Nephron progenitor cell (in vitro differentiated cells): ENCODE measurements at regions not wholly inside any gene's neighbourhood (a gene's known extent, or its start where the extent isn't known, plus 50 kb on each side); places are given as distances from the start of the nearest gene placed in this dataset.
"Not testable (repeated sequence)": the region's sequence is repeated elsewhere in the genome, so short reads cannot be mapped to it uniquely, and the experiment has no call there.

Experiments
- DNase-seq: peaks from one replicate; pipeline ENCODE4 v3.0.0; 2021
- H3K27ac Mint-ChIP-seq: 2 replicates; pipeline ENCODE4 v1.8.0; 2021; ENCODE audit warnings: mild to moderate bottlenecking, moderate library complexity, mixed read lengths
- H3K27me3 Mint-ChIP-seq: 2 replicates; pipeline ENCODE4 v1.8.0; 2021; ENCODE audit warnings: mild to moderate bottlenecking, low read depth, mixed read lengths; ENCODE audit not compliant: poor library complexity
- H3K36me3 Mint-ChIP-seq: 2 replicates; pipeline ENCODE4 v1.8.0; 2021; ENCODE audit warnings: low read depth, mixed read lengths
- H3K4me1 Mint-ChIP-seq: 2 replicates; pipeline ENCODE4 v1.8.0; 2021; ENCODE audit warnings: mixed read lengths
- H3K4me3 Mint-ChIP-seq: 2 replicates; pipeline ENCODE4 v1.8.0; 2021; ENCODE audit warnings: mild to moderate bottlenecking, moderate library complexity, mixed read lengths
- H3K9me3 Mint-ChIP-seq: 2 replicates; pipeline ENCODE4 v1.8.0; 2021; ENCODE audit warnings: mild to moderate bottlenecking, moderate library complexity, mixed read lengths
- TF ChIP-seq, protein P1 (sequence below): fragments of 200-600 bp; sonication (generic); IDR thresholded peaks from 2 replicates; pipeline ENCODE4 v1.5.0; 2021; ENCODE audit warnings: antibody characterized with exemption

DNA sequence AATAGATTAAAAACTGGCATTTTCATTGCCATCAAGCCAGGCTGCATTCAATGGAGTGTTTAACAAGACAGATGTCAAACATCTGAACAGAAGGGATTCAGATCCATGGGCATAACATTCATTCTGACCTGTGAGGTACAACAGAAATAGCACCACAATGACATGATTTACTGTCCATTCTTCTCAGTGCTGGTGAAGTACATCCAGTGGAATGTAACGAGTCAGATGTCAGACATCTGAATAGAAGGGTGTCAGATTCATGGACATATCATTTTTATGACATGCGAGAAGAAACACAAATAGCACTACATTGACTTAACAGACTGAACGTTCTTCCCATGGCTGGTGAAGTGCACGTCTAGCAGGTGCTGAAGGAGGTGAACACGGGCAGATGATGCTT lies 186.4 kb downstream of the PPP4R3C start:
- Mint-ChIP-seq H3K9me3 (peaks cover 29% of the 10 kb centered on the region), H3K4me1 (no peaks in the 10 kb centered on the region), H3K4me3 (no peak overlapping the region), H3K36me3 (no peaks in the 10 kb centered on the region), H3K27me3 (no peaks in the 10 kb centered on the region), H3K27ac (no peak overlapping the region)
- DNase-seq = no peak
- TF ChIP-seq, protein P1, sequence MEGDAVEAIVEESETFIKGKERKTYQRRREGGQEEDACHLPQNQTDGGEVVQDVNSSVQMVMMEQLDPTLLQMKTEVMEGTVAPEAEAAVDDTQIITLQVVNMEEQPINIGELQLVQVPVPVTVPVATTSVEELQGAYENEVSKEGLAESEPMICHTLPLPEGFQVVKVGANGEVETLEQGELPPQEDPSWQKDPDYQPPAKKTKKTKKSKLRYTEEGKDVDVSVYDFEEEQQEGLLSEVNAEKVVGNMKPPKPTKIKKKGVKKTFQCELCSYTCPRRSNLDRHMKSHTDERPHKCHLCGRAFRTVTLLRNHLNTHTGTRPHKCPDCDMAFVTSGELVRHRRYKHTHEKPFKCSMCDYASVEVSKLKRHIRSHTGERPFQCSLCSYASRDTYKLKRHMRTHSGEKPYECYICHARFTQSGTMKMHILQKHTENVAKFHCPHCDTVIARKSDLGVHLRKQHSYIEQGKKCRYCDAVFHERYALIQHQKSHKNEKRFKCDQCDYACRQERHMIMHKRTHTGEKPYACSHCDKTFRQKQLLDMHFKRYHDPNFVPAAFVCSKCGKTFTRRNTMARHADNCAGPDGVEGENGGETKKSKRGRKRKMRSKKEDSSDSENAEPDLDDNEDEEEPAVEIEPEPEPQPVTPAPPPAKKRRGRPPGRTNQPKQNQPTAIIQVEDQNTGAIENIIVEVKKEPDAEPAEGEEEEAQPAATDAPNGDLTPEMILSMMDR = no peak

DNA sequence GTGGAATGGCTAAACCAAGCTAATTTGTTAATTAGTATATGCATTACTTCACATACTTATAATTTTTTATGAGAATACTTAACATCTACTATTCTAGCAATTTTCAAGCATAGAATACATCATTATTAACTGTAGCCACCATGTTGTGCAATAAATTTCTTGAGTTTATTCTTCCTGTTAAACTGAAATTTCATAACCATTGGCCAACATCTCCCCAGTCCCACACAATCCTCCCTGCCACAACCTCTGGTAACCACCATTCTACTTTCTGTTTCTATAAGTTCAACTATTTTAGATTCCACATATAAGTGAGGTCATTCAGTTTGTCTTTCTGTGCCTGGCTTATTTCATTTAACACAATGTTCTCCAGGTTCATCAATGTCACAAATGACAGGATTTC lies 208.5 kb downstream of the PPP4R3C start:
- no peak overlapping the region for H3K27ac Mint-ChIP-seq
- TF ChIP-seq, protein P1 = no peak
- no peak overlapping the region for H3K4me3 Mint-ChIP-seq
- H3K9me3 Mint-ChIP-seq = peaks cover 26% of the 10 kb centered on the region
- no peak for DNase-seq
- no peaks in the 10 kb centered on the region for H3K4me1 Mint-ChIP-seq
- H3K27me3 Mint-ChIP-seq = no peaks in the 10 kb centered on the region
- H3K36me3 Mint-ChIP-seq = no peaks in the 10 kb centered on the region

DNA sequence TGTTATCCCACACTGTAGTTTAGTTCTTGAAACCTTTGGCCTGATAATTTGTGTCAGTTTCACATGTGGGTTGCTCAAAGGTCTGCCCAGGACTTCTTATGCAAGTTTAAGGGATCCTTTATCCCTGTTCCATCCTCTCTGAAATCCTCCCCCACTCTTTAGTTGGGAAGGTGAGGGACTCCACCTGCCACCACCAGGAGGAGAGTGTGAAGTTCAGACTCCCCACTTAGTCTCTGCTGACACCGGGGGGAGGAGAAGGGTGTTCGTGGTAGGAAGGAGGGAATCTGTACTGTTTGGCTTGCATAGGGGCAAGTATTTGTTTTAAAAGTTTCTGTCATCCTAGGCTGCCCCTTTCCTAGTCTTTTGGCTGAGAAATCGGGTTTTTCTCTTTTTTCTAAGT lies 211.8 kb downstream of the PPP4R3C start:
- no peaks in the 10 kb centered on the region for H3K36me3 Mint-ChIP-seq
- H3K27me3 Mint-ChIP-seq = no peaks in the 10 kb centered on the region
- H3K27ac Mint-ChIP-seq = no peak overlapping the region
- H3K4me1 Mint-ChIP-seq = no peaks in the 10 kb centered on the region
- H3K9me3 Mint-ChIP-seq = peaks cover 18% of the 10 kb centered on the region
- no peak for DNase-seq
- TF ChIP-seq, protein P1 = no peak
- H3K4me3 Mint-ChIP-seq = no peak overlapping the region

DNA sequence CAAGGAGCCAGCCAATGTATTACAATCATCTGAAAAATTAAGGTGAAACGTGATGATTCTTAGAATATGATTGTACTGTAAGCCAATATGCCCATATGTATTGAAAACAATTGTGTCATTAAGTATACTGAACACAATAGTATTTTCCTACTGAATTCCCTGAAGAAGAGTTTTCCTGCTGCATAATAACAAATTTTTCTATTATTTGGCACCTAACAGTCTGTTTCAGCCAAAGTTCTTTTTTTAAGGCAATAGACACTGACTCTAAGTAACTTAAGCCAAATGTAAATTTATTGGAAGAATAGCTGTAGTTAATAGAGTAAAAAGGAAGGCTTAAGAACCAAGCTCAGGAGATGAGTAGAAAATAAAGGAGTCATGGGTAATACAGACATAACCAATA lies 220.6 kb downstream of the PPP4R3C start:
- Mint-ChIP-seq H3K27ac (no peak overlapping the region), H3K4me3 (no peak overlapping the region), H3K27me3 (no peaks in the 10 kb centered on the region), H3K4me1 (no peaks in the 10 kb centered on the region), H3K9me3 (peaks cover 40% of the 10 kb centered on the region), H3K36me3 (no peaks in the 10 kb centered on the region)
- no peak for DNase-seq
- TF ChIP-seq, protein P1 = no peak

DNA sequence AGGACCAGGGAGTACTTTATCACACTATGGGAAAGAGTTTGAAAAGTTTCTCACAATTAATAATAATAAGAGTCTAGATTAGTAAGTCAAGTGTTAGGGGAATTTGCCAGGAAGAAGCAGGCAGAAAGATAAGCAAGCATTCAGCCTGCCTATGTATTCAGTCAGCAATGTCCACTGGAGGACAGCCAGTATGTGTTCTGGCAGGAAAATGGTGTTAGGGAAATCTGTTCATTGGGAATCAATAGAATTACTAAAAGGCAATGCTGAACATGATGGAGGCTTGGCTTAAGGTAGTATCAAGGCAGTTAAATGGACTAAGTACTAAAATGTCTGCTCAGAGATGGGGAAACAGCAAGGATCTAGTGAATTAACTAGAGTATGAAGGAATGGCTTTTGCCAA lies 221.2 kb downstream of the PPP4R3C start:
- H3K9me3 Mint-ChIP-seq = peaks cover 40% of the 10 kb centered on the region
- H3K4me3 Mint-ChIP-seq = no peak overlapping the region
- DNase-seq = no peak
- no peaks in the 10 kb centered on the region for H3K27me3 Mint-ChIP-seq
- TF ChIP-seq, protein P1 = no peak
- no peaks in the 10 kb centered on the region for H3K36me3 Mint-ChIP-seq
- no peaks in the 10 kb centered on the region for H3K4me1 Mint-ChIP-seq
- no peak overlapping the region for H3K27ac Mint-ChIP-seq

DNA sequence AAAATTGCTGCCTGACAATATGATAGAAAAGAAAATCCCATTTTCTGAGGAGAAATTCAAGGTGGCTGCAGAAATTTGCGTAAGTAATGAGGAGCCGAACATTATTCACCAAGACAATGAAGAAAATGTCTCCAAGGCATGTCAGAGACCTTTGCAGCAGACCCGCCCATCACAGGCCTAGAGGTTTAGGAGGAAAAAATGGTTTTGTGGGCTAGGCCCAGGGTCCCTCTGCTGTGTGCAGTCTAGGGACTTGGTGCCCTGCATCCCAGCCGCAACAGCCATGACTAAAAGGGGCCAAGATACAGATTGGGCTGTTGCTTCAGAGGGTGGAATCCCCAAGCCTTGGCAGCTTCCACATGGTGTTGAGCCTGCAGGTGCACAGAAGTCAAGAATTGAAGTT lies 223.1 kb downstream of the PPP4R3C start:
- not testable (repeated sequence) for DNase-seq, H3K4me3 Mint-ChIP-seq, H3K36me3 Mint-ChIP-seq, H3K27me3 Mint-ChIP-seq, H3K27ac Mint-ChIP-seq, H3K4me1 Mint-ChIP-seq
- peaks cover 43% of the 10 kb centered on the region for H3K9me3 Mint-ChIP-seq

DNA sequence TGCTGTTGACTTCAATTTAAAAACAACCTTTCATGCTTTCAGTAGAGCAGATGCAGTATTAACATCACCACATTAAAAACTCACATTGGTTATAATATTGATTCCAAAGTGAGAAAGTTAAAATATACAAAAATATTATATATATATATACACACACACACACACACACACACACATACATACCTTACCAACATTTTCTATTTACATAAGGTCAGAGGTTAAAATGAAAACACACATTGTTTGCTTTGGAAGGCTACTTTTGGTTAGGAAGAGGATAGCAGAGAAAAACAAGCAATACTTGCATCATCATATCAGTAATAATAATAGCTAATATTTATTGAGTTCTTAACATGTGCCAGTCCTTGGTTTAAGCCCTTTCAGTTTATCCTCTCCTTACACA lies 226.5 kb downstream of the PPP4R3C start:
- Mint-ChIP-seq H3K9me3 (peaks cover 35% of the 10 kb centered on the region), H3K27me3 (no peaks in the 10 kb centered on the region), H3K36me3 (no peaks in the 10 kb centered on the region), H3K4me1 (no peaks in the 10 kb centered on the region), H3K4me3 (no peak overlapping the region), H3K27ac (no peak overlapping the region)
- DNase-seq = no peak
- TF ChIP-seq, protein P1 = no peak
